ENCODE measurements at regions not wholly inside any gene's neighbourhood (a gene's known extent, or its start where the extent isn't known, plus 50 kb on each side); places are given as distances from the start of the nearest gene placed in this dataset.

DNA sequence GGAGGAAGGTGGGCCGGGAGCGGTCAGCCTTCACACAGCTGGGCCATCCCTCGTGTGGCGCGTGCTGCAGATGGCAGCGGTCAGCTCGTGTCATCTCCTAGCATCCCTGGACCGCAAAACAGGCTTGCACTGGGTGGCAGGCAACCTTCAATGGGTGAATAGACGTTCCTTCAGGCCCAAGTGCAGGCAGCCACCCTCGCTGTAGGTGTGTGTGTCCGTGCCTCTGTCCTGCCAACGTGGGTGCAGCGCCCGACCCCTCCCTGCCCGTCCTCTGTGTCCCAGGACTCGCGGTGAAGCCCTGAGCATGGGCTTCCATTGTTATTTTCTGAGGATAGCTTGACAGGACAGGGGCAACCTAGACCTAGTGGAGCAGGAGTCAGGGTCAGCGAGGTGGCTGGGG is 79.8 kb upstream of the STOX2 start:
- TF ChIP-seq, protein P1, sequence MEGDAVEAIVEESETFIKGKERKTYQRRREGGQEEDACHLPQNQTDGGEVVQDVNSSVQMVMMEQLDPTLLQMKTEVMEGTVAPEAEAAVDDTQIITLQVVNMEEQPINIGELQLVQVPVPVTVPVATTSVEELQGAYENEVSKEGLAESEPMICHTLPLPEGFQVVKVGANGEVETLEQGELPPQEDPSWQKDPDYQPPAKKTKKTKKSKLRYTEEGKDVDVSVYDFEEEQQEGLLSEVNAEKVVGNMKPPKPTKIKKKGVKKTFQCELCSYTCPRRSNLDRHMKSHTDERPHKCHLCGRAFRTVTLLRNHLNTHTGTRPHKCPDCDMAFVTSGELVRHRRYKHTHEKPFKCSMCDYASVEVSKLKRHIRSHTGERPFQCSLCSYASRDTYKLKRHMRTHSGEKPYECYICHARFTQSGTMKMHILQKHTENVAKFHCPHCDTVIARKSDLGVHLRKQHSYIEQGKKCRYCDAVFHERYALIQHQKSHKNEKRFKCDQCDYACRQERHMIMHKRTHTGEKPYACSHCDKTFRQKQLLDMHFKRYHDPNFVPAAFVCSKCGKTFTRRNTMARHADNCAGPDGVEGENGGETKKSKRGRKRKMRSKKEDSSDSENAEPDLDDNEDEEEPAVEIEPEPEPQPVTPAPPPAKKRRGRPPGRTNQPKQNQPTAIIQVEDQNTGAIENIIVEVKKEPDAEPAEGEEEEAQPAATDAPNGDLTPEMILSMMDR (IDR thresholded peaks at IDR 0.05; ENCODE audit: low read length), result no peak
- no peak for TF ChIP-seq EZH2 (IDR thresholded peaks at IDR 0.05; ENCODE audit: borderline replicate concordance, low read length)
